Mucosa of gallbladder (tissue), 1 donor: ENCODE measurements at regions not wholly inside any gene's neighbourhood (a gene's known extent, or its start where the extent isn't known, plus 50 kb on each side); places are given as distances from the start of the nearest gene placed in this dataset.

Experiments
- DNase-seq: peaks from one replicate; pipeline ENCODE4 v3.0.0-alpha.2; 2020; ENCODE audit warnings: low spot score
- donor health status: DM: no; HTN: no; CAD: no.

DNA sequence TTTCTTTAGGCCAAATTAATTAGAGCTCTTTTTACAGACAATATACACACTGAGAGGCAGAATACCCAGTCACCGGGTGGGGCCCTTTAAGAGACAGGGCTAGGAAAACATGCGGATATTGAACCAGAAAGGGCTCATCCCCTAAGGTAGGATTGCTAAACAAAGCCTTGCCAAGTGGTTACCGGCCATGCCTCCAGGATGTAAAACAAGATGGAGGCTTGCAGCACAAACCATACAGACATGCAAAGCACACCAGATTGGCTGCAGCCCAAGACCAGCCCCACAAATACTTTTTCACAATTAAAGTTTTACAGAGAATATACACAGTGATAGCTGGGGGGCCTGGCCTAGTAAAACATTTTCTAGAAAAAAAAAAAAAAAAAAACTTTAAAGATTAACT, 210.0 kb downstream of the KLHL4 start:
- no peak for DNase-seq

DNA sequence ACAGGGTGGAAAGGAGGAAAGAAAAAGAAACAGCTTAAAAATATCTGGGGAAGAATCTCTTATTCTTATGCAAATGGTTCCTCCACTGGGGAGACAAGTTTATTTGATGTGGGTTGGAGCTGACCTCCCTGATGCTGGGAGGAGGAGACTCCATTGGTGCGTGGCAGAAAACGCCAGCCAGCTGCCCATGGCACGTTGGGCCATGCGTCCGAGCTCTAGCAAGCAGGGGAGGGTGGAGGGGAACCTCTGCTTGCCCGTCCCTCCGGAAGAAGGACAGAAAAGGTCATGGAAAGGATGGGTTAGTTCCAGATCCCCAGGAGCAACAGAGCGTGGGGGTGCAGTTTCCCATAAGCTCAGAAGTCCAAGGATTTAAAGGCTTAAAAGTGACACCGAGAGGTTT, 210.4 kb downstream of the KLHL4 start:
- DNase-seq = no peak

DNA sequence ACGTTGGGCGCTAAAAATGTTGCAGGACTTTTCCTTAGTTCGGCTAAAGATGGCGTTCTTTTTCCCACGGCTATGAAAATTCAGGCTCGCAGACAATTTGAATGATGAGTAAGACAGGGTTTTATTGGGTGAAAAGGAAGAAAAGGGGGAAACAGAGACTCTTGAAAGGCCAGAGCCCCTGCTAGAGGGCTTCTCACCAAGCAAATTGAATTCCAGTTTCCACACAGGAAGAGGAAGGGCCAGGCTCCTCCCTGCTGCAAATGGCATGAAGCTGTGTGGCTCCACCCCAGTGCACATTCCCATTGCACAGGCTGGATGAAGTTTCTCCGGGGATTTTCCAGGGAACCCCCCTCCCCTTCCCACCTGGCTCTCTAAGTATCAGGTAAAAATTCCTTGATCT, 210.9 kb downstream of the KLHL4 start:
- DNase-seq = no peak

DNA sequence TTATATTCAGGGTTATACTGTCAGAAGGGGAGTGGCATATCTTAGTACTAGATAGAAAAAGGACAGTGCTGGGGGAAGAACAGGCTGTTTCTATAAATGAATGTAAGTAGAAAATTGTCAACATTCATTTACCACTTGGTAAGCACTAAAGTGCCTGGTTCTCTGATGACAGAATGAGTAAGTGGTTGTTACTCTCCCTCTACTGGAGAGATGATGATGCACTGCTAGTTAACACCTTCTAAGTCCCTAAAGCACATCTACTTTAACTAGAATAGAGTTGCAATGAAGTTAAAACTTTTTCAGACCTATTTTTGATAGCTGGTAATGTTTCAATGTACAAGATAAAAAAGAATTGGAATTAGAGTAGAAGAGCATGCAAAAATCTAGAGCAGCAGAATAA, 214.5 kb downstream of the KLHL4 start:
- DNase-seq = no peak

DNA sequence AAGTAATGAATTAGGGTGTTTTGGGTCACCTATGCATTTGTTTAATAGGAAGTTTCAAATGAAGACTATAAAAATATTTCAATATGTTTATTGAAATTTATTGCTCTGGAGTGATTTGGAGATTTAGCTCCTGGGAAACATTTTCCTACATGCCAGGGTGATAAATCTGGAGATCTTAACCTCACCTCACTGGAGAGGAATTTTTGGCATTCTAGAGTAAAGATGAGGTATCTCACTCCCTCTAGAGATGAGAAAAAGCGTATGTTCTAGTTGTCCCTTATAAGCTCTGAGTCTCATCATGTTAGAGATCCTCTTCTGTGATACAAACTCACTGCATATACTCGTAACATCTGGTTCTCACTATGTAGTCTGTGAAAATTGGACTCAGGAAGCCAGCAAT, 219.0 kb downstream of the KLHL4 start:
- no peak for DNase-seq

DNA sequence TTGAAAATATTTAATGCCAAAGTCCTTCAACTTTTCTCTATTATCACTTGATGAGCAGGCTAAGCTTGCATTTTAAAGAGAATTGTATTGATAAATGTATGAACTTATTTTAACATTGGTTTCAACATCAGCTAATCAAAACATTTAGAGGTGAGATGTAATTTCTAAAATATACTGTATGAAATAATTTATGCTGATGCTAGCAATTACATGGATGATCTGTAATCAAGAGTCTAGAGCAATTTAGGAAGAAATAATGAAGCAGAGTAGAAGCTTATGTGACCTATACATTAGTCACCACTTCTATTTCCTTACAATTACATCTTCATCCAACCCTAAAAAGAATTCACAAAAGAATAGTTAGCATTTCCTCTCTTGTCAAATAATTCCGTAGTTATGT, 226.8 kb downstream of the KLHL4 start:
- DNase-seq = no peak

DNA sequence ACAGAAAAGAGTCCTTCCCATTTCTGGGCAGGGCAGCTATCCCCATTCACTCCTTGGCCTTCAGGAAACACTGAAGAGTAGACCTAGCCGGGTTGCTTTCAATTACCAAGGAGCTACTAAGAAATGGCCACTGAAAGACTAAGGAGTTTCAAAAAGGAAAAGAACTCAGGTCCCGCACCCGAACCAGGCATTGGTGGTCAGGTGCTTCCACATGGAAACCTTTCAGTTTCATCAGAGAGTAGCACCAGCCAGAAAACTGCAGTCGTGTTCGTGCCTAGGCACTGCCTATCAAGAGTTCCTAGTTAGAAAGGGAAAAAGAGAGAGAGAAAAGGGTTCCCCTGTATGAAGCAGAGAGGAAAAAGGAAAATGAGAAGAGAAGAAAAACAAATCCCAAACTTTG, 237.9 kb downstream of the KLHL4 start:
- DNase-seq = no peak

DNA sequence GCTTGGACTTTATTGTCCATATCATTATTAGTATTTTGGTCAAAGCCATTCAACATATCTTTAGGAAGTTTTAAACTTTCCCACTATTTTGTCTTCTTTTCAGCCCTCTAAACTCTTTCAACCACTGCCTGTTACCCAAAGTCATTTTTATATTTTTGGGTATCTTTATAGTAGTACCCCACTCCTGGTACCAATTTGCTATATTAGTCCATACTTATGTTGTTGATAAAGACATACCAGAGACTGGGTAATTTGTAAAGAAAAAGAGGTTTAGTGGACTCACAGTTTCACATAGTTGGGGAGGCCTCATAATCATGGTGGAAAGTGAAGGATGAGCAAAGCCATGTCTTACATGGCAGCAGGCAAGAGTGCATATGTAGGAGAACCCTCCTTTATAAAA, 271.4 kb downstream of the KLHL4 start:
- DNase-seq = no peak

DNA sequence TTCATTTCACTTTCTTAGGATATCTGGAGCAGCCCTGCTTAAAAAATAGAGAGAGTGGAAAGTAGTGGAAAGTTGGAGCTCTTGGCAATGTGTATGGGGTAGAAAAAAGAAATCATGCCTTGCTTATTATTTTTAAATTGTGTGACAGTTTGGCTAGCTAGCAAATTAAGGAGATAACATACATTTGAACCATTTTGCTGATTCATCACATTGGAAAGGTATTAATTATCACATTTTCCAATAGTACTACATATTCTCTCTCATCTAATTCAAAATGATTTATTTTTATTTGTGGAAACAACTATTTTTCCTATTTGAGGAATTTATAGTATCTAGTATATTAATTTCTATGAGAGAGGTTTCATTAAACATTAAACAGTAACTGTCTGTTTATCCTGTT, 280.4 kb downstream of the KLHL4 start:
- DNase-seq = no peak

DNA sequence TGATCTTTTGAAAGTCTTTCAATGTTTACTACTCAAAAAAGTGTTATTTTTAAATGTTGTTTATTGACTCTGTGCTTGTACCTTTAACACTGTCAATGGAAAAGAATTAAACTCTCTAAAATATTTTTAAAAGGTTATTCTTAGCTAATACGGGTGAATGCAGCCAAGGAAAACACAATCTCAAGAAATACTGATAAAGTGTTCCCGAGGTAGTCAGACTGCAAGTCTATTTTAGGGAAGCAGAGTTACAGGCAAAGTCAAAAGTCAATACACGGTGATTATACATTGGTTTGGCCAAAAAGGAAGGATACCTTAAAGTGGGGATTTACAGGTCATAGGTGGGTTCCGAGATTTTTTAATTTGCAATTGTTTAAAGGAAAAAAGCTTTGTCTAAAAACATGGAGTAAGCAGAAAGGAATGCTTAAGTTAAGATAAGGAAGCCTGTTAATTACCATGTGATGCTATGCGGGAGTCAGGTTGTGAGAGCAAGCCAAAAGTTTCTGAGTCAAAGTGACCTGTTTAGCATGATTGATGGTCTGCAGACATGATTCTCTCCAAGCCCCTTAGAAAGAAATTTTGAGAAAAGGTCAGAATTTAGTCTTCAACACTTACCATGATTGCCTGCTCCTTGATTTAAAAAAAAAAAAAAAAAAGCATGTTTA, 288.4 kb downstream of the KLHL4 start:
- no peak for DNase-seq

DNA sequence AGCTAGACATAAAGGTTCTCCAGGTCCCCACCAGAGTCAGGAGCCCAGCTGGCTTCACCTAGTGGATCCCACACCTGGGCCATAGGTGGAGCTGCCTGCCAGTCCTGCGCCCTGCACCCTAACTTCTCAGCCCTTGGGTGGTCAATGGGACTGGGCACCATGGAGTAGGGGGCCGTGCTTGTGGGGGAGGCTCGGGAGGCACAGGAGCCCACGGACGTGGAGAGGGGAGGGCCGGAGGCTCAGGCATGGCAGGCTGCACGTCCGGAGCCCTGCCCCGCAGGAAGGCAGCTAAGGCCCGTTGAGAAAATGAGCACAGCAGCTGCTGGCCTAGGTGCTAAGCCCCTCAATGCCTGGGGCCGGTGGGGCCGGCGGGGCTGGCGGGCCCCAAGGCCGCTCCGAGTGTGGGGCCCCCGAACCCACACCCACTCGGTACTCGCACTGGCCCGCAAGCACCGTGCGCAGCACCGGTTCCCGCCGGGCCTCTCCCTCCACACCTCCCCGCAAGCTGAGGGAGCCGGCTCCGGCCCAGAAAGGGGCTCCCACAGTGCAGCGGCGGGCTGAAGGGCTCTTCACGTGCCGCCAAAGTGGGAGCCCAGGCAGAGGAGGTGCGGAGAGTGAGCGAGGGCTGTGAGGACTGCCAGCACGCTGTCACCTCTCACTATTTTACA, 291.1 kb downstream of the KLHL4 start:
- DNase-seq = no peak

DNA sequence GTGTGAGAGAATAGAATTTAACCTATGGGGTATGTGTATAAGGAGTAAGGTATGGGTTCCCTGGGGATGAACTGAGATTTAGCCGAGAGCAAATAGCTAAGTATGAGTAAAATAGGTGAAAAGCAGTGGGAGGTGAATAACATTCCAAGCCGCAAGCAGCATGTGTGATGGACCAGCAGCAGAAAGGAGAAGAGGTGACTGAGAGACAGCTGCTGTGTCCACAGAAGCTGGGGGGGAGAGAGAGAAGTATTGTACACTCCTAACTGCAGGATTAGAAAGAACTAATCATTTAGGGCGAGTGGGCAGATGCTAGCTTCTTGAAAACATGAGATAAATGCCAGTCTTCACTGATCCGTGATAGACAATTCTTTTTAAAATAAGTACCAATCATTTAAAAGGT, 296.0 kb downstream of the KLHL4 start:
- DNase-seq = no peak

DNA sequence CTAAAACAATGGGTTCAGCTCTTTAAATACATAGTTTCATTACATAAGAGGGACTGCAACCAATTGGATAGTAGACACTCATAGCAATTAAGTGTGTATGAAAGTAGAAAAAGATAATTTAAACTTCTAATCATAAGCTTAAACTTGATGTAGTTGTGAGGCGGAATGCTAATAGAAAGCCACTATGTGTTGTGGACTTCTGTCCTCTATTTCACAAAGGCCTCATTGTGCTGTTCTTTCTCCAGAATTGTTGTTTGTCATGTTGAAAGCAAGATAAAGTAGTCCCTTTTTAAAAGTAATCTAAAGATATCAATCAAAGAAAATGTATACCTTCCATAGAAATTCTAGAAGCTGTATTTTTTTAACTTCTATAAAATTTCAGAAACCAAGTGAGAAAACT, 329.4 kb downstream of the KLHL4 start:
- DNase-seq = no peak

DNA sequence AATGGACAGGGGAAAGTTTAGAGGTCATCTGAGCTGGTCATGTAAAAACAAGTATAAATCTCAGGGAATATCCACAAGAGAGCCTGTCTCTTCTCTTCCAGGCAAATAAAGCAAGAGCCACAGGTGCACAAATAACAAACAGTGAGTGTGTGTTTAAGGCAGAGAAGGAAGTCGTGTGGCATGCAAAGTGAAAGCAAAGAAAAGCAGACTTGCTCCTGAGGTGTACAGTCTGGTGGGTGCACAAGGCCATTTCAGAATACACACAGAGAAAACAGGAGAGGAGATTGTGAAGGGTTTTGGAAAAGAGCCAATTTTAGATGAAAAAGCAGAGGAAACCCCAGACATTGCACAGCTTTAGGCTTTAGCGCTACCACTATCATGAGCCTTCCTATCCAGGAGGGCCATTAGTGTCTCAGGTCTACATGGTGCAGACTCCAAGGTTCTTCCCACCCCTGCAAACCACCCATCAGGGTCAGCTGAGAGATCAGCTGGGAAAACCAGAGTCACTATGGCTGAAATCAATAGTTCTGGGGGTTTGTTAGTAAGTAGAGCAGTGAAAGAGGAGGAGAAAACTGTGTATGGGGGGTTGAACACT, 355.8 kb downstream of the KLHL4 start:
- DNase-seq = no peak

DNA sequence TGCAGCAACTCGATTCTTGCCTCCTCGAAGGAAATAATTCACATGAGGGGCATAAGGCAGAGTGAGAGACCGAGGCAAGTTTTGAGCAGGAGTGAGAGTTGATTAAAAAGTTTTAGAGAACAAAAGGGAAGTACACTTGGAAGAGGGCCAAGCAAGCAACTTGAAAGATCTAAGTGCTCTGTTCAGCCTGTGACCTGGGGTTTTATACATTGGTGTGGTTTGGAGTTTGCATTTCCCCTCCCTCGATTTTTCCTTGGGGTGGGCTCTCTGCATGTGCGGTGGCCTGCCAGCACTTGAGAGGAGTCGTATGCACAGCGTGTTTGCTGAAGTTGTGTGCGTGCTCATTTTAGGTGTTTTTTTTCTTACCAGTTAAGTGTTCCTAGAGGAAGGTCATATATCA, 356.4 kb downstream of the KLHL4 start:
- no peak for DNase-seq

DNA sequence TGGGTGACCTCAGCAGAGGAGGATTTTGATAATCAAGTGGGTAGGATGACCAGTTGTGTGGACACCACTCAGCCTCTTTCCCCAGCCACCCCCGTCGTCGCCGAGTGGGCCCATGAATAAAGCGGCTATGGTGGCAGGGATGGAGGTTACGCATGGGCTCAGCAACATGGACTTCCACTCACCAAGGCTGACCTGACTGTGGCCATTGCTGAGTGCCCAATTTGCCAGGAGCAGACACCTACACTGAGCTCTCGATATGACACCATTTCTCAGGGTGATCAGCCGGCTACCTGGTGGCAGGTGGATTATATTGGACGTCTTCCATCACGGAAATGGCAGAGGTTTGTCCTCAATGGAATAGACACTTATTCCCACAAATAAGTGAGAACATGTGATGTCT, 361.3 kb downstream of the KLHL4 start:
- no peak for DNase-seq

DNA sequence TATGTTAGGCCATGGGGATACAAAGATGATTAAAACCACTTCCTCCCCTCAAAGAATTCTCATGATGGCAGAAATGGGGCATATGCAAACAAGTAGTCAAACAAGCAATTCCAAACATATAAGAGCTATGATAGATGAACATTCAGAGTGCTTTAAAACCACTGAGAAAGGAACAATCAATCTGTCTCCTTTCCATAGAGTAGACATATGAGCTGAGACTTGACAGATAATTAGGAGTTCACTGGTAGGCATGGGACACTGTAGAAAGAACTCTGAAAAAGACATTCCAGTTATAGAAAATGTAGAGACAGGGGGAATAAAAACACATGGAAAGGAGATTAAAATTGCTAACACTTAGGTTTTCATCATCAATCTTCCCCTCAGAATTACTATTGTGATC, 372.8 kb downstream of the KLHL4 start:
- DNase-seq = no peak

DNA sequence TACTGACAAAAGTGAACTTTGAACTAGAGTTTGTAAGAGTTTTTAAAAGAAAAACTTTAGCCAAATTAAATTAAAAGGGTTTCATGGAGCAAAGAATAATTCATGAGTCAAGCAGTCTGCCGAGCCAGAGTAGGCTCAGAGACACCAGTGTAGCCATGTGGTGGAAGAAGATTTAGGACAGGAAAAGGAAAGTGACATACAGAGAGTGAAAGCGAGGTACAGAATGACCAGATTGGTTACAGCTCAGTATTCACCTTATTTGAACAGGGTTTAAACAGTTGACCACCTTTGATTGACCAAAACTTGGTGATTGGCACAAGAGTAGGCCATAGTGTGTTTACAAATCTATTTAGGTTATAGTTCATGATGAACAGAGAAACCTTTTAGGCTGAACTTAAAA, 377.8 kb downstream of the KLHL4 start:
- DNase-seq = no peak

DNA sequence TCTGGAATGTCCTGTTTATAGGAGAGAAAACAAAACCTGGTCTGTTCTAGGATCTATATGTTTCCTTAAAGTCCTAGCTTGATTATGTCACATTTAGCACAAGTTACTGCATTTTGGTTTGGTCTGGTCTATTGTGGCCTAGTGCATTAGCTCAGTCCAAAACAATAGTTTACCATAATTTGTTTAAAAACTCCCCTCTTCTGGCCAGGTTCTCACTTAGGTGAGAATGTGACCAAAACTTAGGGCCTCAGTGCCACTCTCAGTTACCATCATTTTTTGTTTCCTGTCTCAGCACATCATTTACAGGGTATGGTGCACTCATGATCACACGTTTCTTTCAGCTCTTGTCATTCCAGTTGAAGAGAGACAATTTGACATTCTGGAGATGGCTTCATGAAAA, 378.5 kb downstream of the KLHL4 start:
- no peak for DNase-seq

DNA sequence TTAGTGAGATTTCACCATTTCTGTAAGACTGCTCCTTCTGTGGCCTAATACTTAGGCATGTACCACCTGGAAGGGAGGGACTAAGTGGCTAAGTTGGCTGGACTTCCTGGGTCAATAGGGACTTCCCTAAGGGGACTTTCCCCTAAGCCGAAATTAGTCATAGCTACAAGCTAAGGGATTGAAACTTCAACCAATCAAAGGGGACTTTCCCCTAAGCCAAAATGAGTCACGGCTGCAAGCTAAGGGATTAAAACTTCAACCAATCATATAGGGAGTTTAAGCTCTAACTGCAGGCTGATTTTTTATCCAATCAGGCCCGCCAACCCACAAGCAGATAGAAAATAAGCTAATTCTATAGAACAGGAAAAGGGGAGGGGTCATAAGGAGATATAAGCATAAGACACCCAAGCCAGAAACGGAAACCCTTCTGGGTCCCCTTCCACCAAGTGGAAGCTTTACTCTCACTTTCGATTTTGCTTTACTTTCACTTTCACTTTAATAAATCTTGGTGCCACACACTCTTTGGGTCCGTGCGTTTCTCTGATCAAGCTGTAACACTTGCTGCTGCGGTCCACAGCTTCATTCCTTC, 382.8 kb downstream of the KLHL4 start:
- DNase-seq = no peak

DNA sequence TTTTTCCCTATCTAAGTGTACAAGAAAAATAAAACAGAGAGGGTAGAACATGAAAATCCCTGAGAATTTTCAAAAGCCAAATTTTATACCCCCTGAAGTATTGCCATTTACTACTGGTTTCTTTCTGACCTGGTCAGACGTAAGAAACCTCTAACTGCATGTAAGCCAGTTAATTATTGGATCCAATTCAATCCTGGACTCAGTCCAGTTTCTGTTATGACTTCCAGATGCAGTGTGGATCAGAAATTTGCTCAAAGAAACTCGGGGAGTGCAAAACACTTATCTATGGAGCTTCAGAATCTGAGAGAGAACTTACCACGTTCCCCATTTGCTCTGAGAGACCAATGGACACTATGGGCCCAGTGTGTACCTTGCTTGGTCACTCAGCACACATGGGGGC, 383.5 kb downstream of the KLHL4 start:
- no peak for DNase-seq

DNA sequence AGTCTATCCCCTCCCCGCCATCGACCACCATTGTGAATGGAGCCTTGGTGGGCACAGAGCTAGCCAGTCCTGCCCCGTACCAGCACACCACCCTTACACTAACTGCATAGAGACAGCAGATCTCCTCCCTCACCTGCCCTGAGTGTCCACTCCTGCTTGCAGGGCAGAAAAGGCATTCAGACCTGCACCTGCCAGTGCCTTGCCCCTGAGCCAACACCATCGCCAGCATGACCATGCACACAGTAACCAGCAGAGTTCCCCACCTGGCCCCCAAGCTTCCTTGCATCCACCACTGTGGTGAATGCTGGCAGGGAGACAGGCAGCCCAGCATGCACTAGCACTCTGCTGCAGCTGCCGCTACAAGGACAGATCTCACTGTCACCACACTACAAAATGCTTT, 397.1 kb downstream of the KLHL4 start:
- DNase-seq = no peak

DNA sequence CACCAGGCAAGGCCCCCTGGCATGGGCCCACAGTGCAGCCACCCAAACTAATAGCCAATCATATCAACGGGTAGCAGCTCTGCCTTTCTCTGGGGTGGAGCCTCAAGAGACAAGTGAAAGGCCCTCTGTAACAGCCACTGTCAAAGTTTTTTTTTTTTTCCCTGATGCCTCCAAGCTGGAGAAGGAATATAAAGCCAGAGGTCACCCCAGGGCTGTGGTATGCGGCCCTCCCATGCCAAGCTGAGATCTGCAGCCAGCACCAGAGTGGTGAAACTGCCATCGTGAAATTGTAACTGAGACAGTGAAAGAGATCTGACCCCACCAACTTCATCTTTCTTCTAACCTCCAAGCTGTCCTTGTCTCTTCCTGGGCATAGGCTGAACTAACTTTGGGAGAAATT, 407.0 kb downstream of the KLHL4 start:
- DNase-seq = no peak
